GM12864 (cell line): ENCODE measurements at regions not wholly inside any gene's neighbourhood (a gene's known extent, or its start where the extent isn't known, plus 50 kb on each side); places are given as distances from the start of the nearest gene placed in this dataset.

Source experiments
- DNase-seq: peaks from one replicate; pipeline ENCODE4 v3.0.0-alpha.2; 2011; ENCODE audit warnings: low read depth
- H3K4me3 ChIP-seq: 2 replicates; pipeline ENCODE4 v1.5.1; 2011; ENCODE audit warnings: mild to moderate bottlenecking, low read depth, low read length, control low read depth
- CTCF ChIP-seq: IDR thresholded peaks from 2 replicates; pipeline ENCODE4 v1.5.1; 2011; ENCODE audit warnings: low read depth, mild to moderate bottlenecking, moderate library complexity, low read length, control low read depth, inconsistent platforms; ENCODE audit errors: missing control alignments

- TF ChIP-seq CTCF, result no peak
- no peak for DNase-seq
- H3K4me3 ChIP-seq, result no peak overlapping the region
Observed at GRCh38 chr2:42905341-42906110, 113.1 kb upstream of the HAAO start.

GRCh38 chr2:42904576-42904876, 112.1 kb upstream of the HAAO start:
- TF ChIP-seq CTCF, result no peak
- DNase-seq, result no peak

GRCh38 chr2:42903821-42904575, 111.6 kb upstream of the HAAO start:
- H3K4me3 ChIP-seq, result no peak overlapping the region
- DNase-seq, result no peak
- no peak for TF ChIP-seq CTCF

More at GRCh38 chr2:42904576-42904876, 112.1 kb upstream of the HAAO start:
- no peak overlapping the region for H3K4me3 ChIP-seq

- H3K4me3 ChIP-seq, result no peak overlapping the region
- TF ChIP-seq CTCF, result no peak
- no peak for DNase-seq
Observed at GRCh38 chr2:42902939-42903709, 110.7 kb upstream of the HAAO start.

GRCh38 chr2:42901076-42901640, 108.8 kb upstream of the HAAO start:
- no peak for DNase-seq
- TF ChIP-seq CTCF, result no peak
- no peak overlapping the region for H3K4me3 ChIP-seq

GRCh38 chr2:42900289-42900891, 108.0 kb upstream of the HAAO start:
- no peak for DNase-seq
- H3K4me3 ChIP-seq, result no peak overlapping the region
- TF ChIP-seq CTCF, result no peak
